ENCODE measurements at regions not wholly inside any gene's neighbourhood (a gene's known extent, or its start where the extent isn't known, plus 50 kb on each side); places are given as distances from the start of the nearest gene placed in this dataset.

DNA sequence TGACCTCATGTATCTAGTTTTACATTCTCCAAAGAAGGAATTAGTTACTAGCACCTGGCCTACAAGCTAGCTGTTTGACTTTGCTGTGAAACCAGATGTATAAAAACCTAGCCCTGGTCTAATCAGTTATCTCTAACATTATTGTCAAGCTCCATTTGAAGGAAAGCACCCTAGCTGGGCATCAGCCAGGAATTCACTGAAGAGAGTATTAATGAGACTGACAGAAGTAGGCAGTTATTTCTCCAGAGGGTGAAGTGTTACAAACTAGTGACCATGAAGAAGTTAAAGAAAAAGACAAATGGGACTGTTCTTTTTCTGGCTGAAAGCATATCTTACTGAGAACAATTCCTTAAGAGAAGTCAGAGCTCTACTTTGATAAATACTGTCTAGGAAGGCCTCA is 2529.3 kb upstream of the PCDH20 start:
- TF ChIP-seq, protein P1, sequence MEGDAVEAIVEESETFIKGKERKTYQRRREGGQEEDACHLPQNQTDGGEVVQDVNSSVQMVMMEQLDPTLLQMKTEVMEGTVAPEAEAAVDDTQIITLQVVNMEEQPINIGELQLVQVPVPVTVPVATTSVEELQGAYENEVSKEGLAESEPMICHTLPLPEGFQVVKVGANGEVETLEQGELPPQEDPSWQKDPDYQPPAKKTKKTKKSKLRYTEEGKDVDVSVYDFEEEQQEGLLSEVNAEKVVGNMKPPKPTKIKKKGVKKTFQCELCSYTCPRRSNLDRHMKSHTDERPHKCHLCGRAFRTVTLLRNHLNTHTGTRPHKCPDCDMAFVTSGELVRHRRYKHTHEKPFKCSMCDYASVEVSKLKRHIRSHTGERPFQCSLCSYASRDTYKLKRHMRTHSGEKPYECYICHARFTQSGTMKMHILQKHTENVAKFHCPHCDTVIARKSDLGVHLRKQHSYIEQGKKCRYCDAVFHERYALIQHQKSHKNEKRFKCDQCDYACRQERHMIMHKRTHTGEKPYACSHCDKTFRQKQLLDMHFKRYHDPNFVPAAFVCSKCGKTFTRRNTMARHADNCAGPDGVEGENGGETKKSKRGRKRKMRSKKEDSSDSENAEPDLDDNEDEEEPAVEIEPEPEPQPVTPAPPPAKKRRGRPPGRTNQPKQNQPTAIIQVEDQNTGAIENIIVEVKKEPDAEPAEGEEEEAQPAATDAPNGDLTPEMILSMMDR (IDR thresholded peaks at IDR 0.05; ENCODE audit: low read depth, low read length, missing control alignments): no peak
- in situ Hi-C loops (cut with HindIII; ENCODE audit: low sequenced_read_pairs): no loop called here
- DNase-seq (ENCODE audit: low read depth): no peak
- no peak overlapping the region for H3K4me3 ChIP-seq (ENCODE audit: low read depth, low read length)

DNA sequence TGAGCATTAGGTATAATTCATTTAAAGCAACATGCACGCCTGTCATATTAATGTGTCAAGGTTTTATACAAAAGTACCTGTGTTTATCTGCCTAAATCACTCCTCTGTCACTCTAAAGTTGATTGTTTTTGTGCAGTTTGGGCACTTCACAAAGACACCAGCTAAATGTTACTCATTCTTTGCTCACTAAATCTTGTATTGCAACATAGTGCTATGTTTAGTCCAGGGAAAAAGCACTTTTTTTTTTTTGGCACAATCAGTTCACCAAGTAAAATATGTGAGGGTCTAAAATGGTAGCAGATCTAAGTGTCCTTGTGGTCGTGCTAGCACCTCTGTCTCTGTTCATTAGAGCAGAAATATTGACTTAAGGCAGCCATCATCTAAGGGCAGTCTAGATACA is 2526.7 kb upstream of the PCDH20 start:
- in situ Hi-C loops (cut with HindIII; ENCODE audit: low sequenced_read_pairs): no loop called here
- DNase-seq (ENCODE audit: low read depth): no peak

DNA sequence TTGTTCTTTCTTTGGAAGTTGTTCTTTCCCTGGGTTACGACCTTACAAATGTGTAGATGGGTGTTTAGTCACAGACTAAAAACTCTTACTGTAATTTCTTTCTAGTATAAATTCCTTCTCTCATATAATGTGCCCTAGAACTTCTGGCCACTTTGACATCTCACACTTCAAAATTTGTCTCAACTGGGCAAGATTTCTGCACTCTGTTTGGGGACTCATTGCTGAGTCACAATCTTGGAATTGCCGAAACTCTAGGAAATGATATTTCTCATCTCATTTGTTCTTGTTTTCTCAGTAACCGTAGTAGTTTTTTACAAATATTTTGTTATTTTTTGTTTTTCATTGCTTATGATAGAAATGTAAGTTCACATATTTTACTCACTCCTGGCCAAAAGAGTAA is 2523.2 kb upstream of the PCDH20 start:
- in situ Hi-C loops (cut with HindIII; ENCODE audit: low sequenced_read_pairs): no loop called here
- no peak for DNase-seq (ENCODE audit: low read depth)
- TF ChIP-seq, protein P1 (IDR thresholded peaks at IDR 0.05; ENCODE audit: low read depth, low read length, missing control alignments): no peak
- H3K4me3 ChIP-seq (ENCODE audit: low read depth, low read length): no peak overlapping the region

More for the DNA sequence above, 2526.7 kb upstream of the PCDH20 start:
- no peak overlapping the region for H3K4me3 ChIP-seq (ENCODE audit: low read depth, low read length)
- TF ChIP-seq, protein P1 (IDR thresholded peaks at IDR 0.05; ENCODE audit: low read depth, low read length, missing control alignments): no peak

DNA sequence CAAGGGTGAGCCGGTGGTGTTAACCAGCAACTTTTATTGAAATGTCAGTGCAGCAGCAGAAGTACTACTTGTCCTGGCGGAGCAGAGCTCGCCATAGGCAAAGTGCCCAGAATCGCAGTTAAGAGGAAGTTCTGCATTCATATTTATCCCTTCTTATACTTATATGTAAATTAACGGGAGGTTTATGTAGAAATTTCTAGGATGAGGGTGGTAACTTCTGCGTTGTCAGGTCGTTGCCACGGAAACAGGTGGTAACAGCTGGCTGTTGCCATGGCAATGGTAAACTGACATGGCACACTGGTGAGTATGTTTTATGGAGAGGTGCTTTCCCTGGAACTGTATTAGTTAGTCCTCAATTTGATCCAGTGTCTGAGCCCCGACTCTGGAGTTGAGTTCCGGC is 2494.9 kb upstream of the PCDH20 start:
- TF ChIP-seq, protein P1 (IDR thresholded peaks at IDR 0.05; ENCODE audit: low read depth, low read length, missing control alignments): no peak
- H3K4me3 ChIP-seq (ENCODE audit: low read depth, low read length): no peak overlapping the region
- peak; percentile 2 for DNase-seq (ENCODE audit: low read depth)
- in situ Hi-C loops (cut with HindIII; ENCODE audit: low sequenced_read_pairs): no loop called here

DNA sequence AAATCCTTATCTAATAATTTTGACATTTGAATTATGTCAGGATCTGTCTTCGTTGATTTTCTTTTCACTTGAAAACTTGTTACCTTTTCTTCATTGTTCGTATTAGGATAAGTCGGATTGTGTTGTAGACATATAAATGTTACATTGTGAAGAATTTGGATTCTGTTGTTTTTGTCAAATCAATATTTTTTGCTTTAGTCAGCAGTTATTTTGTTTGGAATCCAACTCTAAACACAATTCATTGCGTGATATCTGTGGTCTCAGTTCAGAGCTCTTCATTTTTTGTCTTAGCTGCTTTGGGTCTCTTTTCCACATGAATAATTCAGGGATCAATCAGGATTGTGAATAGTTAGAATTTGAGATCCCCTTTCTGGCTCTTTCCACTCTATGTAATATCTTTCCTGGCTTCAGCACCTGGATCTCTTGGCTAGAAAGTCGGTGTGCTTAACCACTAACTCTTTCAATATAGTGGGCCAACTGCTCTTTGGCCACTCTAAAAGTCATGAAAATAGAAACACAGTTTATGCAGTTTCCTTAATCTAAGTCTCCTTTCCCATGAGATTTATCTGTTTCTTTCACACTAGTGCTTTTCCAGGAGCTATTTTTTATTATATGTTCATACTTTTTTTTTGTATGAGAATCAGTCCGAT is 2494.2 kb upstream of the PCDH20 start:
- in situ Hi-C loops (cut with HindIII; ENCODE audit: low sequenced_read_pairs): no loop called here
- DNase-seq (ENCODE audit: low read depth): no peak
- H3K4me3 ChIP-seq (ENCODE audit: low read depth, low read length): no peak overlapping the region
- TF ChIP-seq, protein P1 (IDR thresholded peaks at IDR 0.05; ENCODE audit: low read depth, low read length, missing control alignments): no peak

DNA sequence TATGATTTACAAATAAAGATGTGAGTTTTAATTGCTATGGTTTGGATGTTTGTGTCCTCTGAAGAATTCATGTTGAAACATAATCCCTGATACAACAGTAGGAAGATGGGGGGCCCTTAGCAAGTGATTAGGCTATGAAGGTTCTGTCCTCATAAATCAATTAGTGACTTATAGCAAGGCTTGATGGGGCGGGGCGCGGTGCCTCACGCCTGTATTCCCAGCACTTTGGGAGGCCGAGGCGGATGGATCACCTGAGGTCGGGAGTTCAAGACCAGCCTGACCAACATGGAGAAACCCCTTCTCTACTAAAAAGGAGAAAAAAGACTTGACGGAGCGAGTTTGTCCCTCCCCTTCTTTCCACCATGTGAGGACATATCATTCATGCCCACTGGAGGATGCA is 2486.5 kb upstream of the PCDH20 start:
- DNase-seq (ENCODE audit: low read depth): no peak
- in situ Hi-C loops (cut with HindIII; ENCODE audit: low sequenced_read_pairs): no loop called here
- TF ChIP-seq, protein P1 (IDR thresholded peaks at IDR 0.05; ENCODE audit: low read depth, low read length, missing control alignments): no peak
- no peak overlapping the region for H3K4me3 ChIP-seq (ENCODE audit: low read depth, low read length)
